T-cell (primary cell): ENCODE measurements at regions not wholly inside any gene's neighbourhood (a gene's known extent, or its start where the extent isn't known, plus 50 kb on each side); places are given as distances from the start of the nearest gene placed in this dataset.
"Not testable (repeated sequence)": the region's sequence is repeated elsewhere in the genome, so short reads cannot be mapped to it uniquely, and the experiment has no call there.

Source experiments
- ATAC-seq, 4 experiments: fragments of 200-7000 bp in 3 of 4; fragments of 150-1000 bp in 1 of 4; cut with Tn5 transposase; replicated peaks in 1 of 4; 1 replicate in 3 of 4; 2 replicates in 1 of 4; pipeline ENCODE4 v1.10.0; 2021; ENCODE audit warnings: moderate library complexity in 3 of 4, mild to moderate bottlenecking in 2 of 4, moderate number of reproducible peaks in 1 of 4
- CTCF ChIA-PET, 2 donors: fragments of 300-600 bp; sonication (Branson Sonifier 250); formaldehyde crosslinking; loops; one replicate each; lab custom pipeline; 2022; ENCODE audit warnings: antibody characterized with exemption in 2 of 2; lab: Charles Lee
- POLR2A ChIA-PET, 2 donors: fragments of 300-600 bp; sonication (Branson Sonifier 250); formaldehyde crosslinking; loops; one replicate each; lab custom pipeline; 2022; ENCODE audit warnings: antibody characterized with exemption in 2 of 2; lab: Charles Lee
- DNase-seq, 35 experiments: peaks; one replicate each; pipeline versions ENCODE4 v3.0.0 to v3.0.0-alpha.2; 2013 to 2023
- H3K27ac ChIP-seq: one replicate; pipeline ENCODE4 v1.5.1; 2013; ENCODE audit warnings: low read length
- H3K27me3 ChIP-seq, 2 experiments: replicated peaks in 1 of 2; 1 replicate in 1 of 2; 2 replicates in 1 of 2; pipeline versions ENCODE4 v1.6.1 to v1.7.0; 2013; ENCODE audit warnings: low read length in 1 of 2, mixed read lengths in 1 of 2; ENCODE audit not compliant: control insufficient read depth in 2 of 2, insufficient read depth in 2 of 2; ENCODE audit errors: extremely low read depth in 1 of 2
- H3K36me3 ChIP-seq, 2 donors: 1 replicate in 1 of 2; 2 replicates in 1 of 2; pipeline versions ENCODE4 v1.6.1 to v1.7.0; 2013; ENCODE audit warnings: low read length in 1 of 2; ENCODE audit not compliant: control insufficient read depth in 2 of 2, insufficient read depth in 1 of 2; ENCODE audit errors: extremely low read depth in 1 of 2
- H3K4me1 ChIP-seq, 2 experiments: 1 replicate in 1 of 2; 2 replicates in 1 of 2; pipeline versions ENCODE4 v1.6.1 to v1.7.0; 2013; ENCODE audit warnings: low read length in 2 of 2, mixed read lengths in 1 of 2; ENCODE audit not compliant: insufficient read depth in 2 of 2, control insufficient read depth in 1 of 2; ENCODE audit errors: extremely low read depth in 1 of 2
- H3K4me3 ChIP-seq, 2 donors: 1 replicate in 1 of 2; 2 replicates in 1 of 2; pipeline versions ENCODE4 v1.5.1 to v1.7.0; 2013; ENCODE audit warnings: mild to moderate bottlenecking in 2 of 2, low read length in 1 of 2, moderate library complexity in 1 of 2; ENCODE audit not compliant: control insufficient read depth in 1 of 2; ENCODE audit errors: extremely low read depth in 1 of 2
- H3K9me3 ChIP-seq: 2 replicates; pipeline ENCODE4 v1.7.0; 2013
- H3K27ac Mint-ChIP-seq, 2 donors: one replicate each; pipeline ENCODE4 v1.8.0; 2020 to 2021; ENCODE audit warnings: mild to moderate bottlenecking in 2 of 2, mixed read lengths in 2 of 2
- H3K27me3 Mint-ChIP-seq, 2 donors: one replicate each; pipeline ENCODE4 v1.8.0; 2021 to 2022; ENCODE audit warnings: mixed read lengths in 2 of 2
- H3K36me3 Mint-ChIP-seq: one replicate; pipeline ENCODE4 v1.8.0; 2021; ENCODE audit warnings: mixed read lengths
- H3K4me1 Mint-ChIP-seq, 3 donors: one replicate each; pipeline ENCODE4 v1.8.0; 2020 to 2022; ENCODE audit warnings: mixed read lengths in 3 of 3, mild to moderate bottlenecking in 1 of 3
- H3K4me3 Mint-ChIP-seq, 3 donors: one replicate each; pipeline ENCODE4 v1.8.0; 2020 to 2022; ENCODE audit warnings: mild to moderate bottlenecking in 3 of 3, mixed read lengths in 3 of 3, moderate library complexity in 3 of 3
- H3K9me3 Mint-ChIP-seq, 3 donors: one replicate each; pipeline ENCODE4 v1.8.0; 2020 to 2022; ENCODE audit warnings: mixed read lengths in 3 of 3
- WGBS: methylation state at CpG from one replicate; pipeline ENCODE4 v1.1.5; 2013; ENCODE audit warnings: missing lambda C conversion rate; ENCODE audit not compliant: insufficient coverage; 5-methylcytosine and 5-hydroxymethylcytosine counted together

DNA sequence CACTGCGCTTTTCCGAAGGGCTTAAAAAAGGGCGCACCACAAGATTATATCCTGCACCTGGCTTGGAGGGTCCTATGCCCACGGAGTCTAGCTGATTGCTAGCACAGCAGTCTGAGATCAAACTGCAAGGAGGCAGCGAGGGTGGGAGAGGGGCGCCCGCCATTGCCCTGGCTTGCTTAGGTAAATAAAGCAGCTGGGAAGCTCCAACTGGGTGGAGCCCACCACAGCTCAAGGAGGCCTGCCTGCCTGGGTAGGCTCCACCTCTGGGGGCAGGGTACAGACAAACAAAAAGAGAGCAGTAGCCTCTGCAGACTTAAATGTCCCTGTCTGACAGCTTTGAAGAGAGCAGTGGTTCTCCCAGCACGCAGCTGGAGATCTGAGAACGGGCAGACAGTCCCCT lies 158.1 kb upstream of the FKBP1C start:
- H3K36me3 Mint-ChIP-seq, H3K36me3 ChIP-seq, H3K4me3 ChIP-seq, POLR2A ChIA-PET, H3K4me3 Mint-ChIP-seq, CTCF ChIA-PET, H3K27me3 ChIP-seq, H3K27me3 Mint-ChIP-seq, ATAC-seq, H3K27ac Mint-ChIP-seq, H3K27ac ChIP-seq, DNase-seq, H3K4me1 Mint-ChIP-seq, H3K4me1 ChIP-seq, H3K9me3 ChIP-seq: not testable (repeated sequence)
- 83% methylated on average over 8 of the region's 9 CpGs for WGBS
- peaks cover 5 to 18% (median 18%) of the 10 kb centered on the region in 3 donors for H3K9me3 Mint-ChIP-seq

DNA sequence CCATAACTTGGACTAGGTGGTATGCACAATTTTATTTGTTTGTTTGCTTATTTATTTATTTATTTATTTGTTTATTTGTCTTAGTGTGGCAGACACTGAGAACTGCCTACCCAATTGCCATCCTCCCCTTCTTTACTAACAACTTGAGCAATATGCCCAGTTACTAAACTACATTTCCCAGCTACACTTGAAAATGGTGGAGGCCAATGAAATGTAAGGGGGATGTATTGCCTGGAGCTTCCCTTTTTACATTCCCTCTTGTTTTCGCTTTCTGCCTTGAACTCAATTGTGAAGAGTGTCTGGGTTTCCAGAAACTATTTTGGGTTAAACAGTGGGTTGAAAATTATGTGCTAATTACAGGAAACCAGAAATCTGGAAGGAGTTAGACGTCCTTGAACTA lies 152.7 kb upstream of the FKBP1C start:
- H3K4me3 ChIP-seq: no peak overlapping the region
- peaks cover 0 to 20% (median 3%) of the 10 kb centered on the region in 3 donors for H3K9me3 Mint-ChIP-seq
- H3K4me1 Mint-ChIP-seq: no peaks in the 10 kb centered on the region
- WGBS: no CpG with 5 or more reads among the region's 2 CpGs
- H3K9me3 ChIP-seq: no peaks in the 10 kb centered on the region
- no peak overlapping the region for H3K27ac ChIP-seq
- H3K27me3 ChIP-seq: no peaks in the 10 kb centered on the region
- H3K36me3 ChIP-seq: no peaks in the 10 kb centered on the region
- no peak for ATAC-seq
- H3K27ac Mint-ChIP-seq: no peak overlapping the region
- no peaks in the 10 kb centered on the region for H3K36me3 Mint-ChIP-seq
- H3K4me3 Mint-ChIP-seq: no peak overlapping the region
- no peaks in the 10 kb centered on the region for H3K27me3 Mint-ChIP-seq
- no peak for DNase-seq
- CTCF ChIA-PET: no interaction called here
- no peaks in the 10 kb centered on the region for H3K4me1 ChIP-seq
- POLR2A ChIA-PET: no interaction called here

DNA sequence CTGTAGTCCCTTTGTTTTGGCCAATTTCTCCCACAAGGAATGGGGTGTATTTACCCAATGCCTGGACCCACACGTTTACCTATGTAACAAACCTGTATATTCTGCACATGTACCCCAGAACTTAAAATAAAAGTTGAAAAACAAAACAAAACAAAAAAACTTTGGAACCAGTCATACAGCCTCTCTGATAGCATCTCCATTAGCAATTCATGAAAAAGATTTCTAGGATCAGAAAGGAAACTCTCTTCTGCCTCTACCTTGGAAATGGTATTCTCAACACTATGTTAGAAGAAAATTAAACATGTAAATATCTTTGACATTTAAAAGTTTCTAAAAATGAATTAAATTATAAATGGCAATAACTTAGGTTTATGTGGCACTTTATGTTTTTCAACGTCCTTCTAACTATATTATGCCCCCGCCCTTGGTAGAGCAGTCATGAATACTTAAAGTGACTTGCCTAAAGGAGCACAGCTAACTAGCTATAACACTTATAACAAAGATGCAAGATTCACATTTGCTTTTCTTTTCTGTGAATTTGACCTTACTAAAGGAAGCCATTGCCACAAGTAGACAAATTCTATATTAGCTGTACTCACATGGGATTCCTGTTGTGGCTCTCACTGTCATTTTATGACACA lies 147.5 kb upstream of the FKBP1C start:
- no peaks in the 10 kb centered on the region for H3K4me1 ChIP-seq
- no peaks in the 10 kb centered on the region for H3K36me3 ChIP-seq
- peaks cover 6 to 17% (median 11%) of the 10 kb centered on the region in 3 donors for H3K9me3 Mint-ChIP-seq
- no peak overlapping the region for H3K27ac Mint-ChIP-seq
- ATAC-seq: no peak
- no peak overlapping the region for H3K27ac ChIP-seq
- no peak overlapping the region for H3K4me3 ChIP-seq
- no peaks in the 10 kb centered on the region for H3K36me3 Mint-ChIP-seq
- no peaks in the 10 kb centered on the region for H3K27me3 Mint-ChIP-seq
- no peaks in the 10 kb centered on the region for H3K9me3 ChIP-seq
- H3K27me3 ChIP-seq: no peaks in the 10 kb centered on the region
- no peaks in the 10 kb centered on the region for H3K4me1 Mint-ChIP-seq
- no peak for DNase-seq
- POLR2A ChIA-PET: no interaction called here
- H3K4me3 Mint-ChIP-seq: no peak overlapping the region
- no CpG with 5 or more reads among the region's 3 CpGs for WGBS
- CTCF ChIA-PET: no interaction called here

DNA sequence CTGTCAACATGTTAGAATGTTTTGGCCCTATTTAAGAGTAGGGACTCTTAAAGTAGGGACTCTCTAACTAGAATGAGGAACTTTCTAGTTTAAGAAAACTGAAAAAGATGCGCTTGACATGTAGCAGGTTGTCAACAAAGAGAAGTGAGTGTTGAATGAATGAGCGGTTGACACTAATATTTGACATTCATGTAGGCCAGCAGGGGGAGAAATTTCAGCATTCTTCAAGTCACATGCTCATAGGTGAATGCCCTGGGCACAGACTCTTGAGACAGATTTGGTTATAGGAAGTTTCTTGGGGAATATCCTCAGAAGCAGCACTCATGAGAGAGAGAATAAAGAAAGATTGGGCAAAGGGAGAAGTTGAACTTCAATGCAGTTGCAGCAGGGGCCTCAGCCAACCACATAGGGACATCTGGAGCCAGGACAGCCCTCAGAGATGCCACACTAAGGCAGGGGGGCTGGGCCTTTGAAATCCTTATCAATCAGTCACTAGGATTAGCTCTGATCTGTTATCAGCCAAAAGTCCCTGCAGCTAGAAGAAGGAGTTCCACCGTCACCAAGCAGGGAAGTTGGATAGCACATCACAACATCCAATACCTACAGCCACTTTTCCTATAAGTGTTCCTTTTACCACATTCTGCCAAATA lies 145.1 kb upstream of the FKBP1C start:
- Histone ChIP-seq H3K27me3 (no peaks in the 10 kb centered on the region), H3K4me3 (no peak overlapping the region), H3K36me3 (no peaks in the 10 kb centered on the region), H3K9me3 (no peaks in the 10 kb centered on the region), H3K27ac (no peak overlapping the region), H3K4me1 (no peaks in the 10 kb centered on the region)
- DNase-seq (no peak), ATAC-seq (no peak)
- ChIA-PET POLR2A (no interaction called here), CTCF (no interaction called here)
- H3K27ac Mint-ChIP-seq: no peak overlapping the region
- no peak overlapping the region for H3K4me3 Mint-ChIP-seq
- H3K27me3 Mint-ChIP-seq: no peaks in the 10 kb centered on the region
- no peaks in the 10 kb centered on the region for H3K36me3 Mint-ChIP-seq
- peaks cover 6 to 13% (median 11%) of the 10 kb centered on the region in 3 donors for H3K9me3 Mint-ChIP-seq
- no peaks in the 10 kb centered on the region for H3K4me1 Mint-ChIP-seq
- WGBS: 50% methylated on average over 2 of the region's 3 CpGs

DNA sequence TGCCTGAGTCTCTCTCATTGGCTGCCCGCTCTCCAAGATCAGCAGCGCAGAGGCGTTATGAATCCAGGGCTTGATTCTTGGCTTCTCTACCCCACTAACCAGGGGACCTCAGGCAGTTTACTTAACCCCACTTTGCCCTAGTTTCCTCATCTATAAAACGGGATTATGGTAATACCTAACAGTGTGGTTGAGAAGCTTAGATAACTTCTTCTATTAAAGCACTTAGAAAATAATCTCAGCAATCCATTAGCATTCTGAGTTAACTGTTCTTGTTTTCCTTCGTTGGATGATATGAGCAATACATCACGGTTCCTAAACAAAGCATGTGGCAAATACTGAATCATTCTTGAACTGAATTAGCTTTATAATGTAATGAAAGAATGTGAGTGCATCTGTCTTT lies 116.3 kb upstream of the FKBP1C start:
- CTCF ChIA-PET: no interaction called here
- Mint-ChIP-seq H3K9me3 (peaks cover 0 to 9% (median 0%) of the 10 kb centered on the region in 3 donors), H3K27ac (no peak overlapping the region), H3K27me3 (no peaks in the 10 kb centered on the region), H3K4me3 (no peak overlapping the region), H3K36me3 (no peaks in the 10 kb centered on the region), H3K4me1 (no peaks in the 10 kb centered on the region)
- DNase-seq (no peak), ATAC-seq (no peak)
- WGBS: 75% methylated on average over 2 of the region's 6 CpGs
- no peaks in the 10 kb centered on the region for H3K36me3 ChIP-seq
- no peaks in the 10 kb centered on the region for H3K4me1 ChIP-seq
- POLR2A ChIA-PET: no interaction called here
- no peaks in the 10 kb centered on the region for H3K9me3 ChIP-seq
- no peak overlapping the region for H3K27ac ChIP-seq
- no peaks in the 10 kb centered on the region for H3K27me3 ChIP-seq
- H3K4me3 ChIP-seq: no peak overlapping the region

DNA sequence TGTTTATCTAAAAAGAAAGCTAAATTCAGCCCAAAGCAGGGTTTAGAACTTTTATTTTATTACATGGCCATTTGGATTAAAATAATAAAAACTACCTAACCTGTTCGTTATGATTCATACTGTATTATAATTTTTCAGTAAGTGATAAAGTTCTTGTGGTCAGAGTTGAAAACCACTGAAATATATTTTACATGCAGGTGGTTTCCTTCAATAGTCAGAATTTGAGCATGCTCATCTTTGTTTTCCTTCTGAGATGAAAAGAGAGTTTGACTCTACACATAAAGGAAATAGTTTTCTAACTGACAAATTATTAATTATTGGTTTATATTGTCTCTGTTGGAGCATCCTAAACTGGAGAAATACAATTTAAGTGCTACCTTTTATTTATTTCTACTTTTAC lies 114.0 kb upstream of the FKBP1C start:
- no peak overlapping the region for H3K4me3 ChIP-seq
- Mint-ChIP-seq H3K27me3 (no peaks in the 10 kb centered on the region), H3K9me3 (peaks cover 0 to 6% (median 0%) of the 10 kb centered on the region in 3 donors), H3K4me3 (no peak overlapping the region), H3K36me3 (no peaks in the 10 kb centered on the region), H3K27ac (no peak overlapping the region), H3K4me1 (no peaks in the 10 kb centered on the region)
- H3K9me3 ChIP-seq: no peaks in the 10 kb centered on the region
- H3K27me3 ChIP-seq: no peaks in the 10 kb centered on the region
- ChIA-PET CTCF (no interaction called here), POLR2A (interaction anchor here in 1 of 2 donors (0.6 kb wide), 1 partner anchor 1505 kb away, joined by 4 read pairs; no protein-coding TSS in a partner anchor)
- H3K36me3 ChIP-seq: no peaks in the 10 kb centered on the region
- no peaks in the 10 kb centered on the region for H3K4me1 ChIP-seq
- no peak for ATAC-seq
- no CpG with 5 or more reads among the region's 1 CpG for WGBS
- no peak for DNase-seq
- H3K27ac ChIP-seq: no peak overlapping the region
